Progenitor cell of endocrine pancreas (in vitro differentiated cells): ENCODE measurements at regions not wholly inside any gene's neighbourhood (a gene's known extent, or its start where the extent isn't known, plus 50 kb on each side); places are given as distances from the start of the nearest gene placed in this dataset.

Source experiments
- DNase-seq: peaks from one replicate; pipeline ENCODE4 v3.0.0; 2021; ENCODE audit warnings: low spot score; ENCODE audit not compliant: unreplicated experiment
- H3K27ac Mint-ChIP-seq: 2 replicates; pipeline ENCODE4 v1.8.0; 2021; ENCODE audit warnings: mild to moderate bottlenecking, moderate library complexity, mixed read lengths
- H3K27me3 Mint-ChIP-seq: 2 replicates; pipeline ENCODE4 v1.8.0; 2021; ENCODE audit warnings: mixed read lengths
- H3K36me3 Mint-ChIP-seq: 2 replicates; pipeline ENCODE4 v1.8.0; 2022; ENCODE audit warnings: mixed read lengths; ENCODE audit not compliant: insufficient read depth
- H3K4me1 Mint-ChIP-seq: 2 replicates; pipeline ENCODE4 v1.8.0; 2021; ENCODE audit warnings: low read depth, mixed read lengths
- H3K4me3 Mint-ChIP-seq: 2 replicates; pipeline ENCODE4 v1.8.0; 2021; ENCODE audit warnings: low read depth, mild to moderate bottlenecking, moderate library complexity, mixed read lengths
- H3K9me3 Mint-ChIP-seq: 2 replicates; pipeline ENCODE4 v1.8.0; 2021; ENCODE audit warnings: low read depth, mixed read lengths
- TF ChIP-seq, protein P1 (sequence below): fragments of 200-600 bp; sonication (generic); IDR thresholded peaks from one replicate; pipeline ENCODE4 v1.5.0; 2021; ENCODE audit warnings: antibody characterized with exemption, mild to moderate bottlenecking; ENCODE audit not compliant: unreplicated experiment

DNA sequence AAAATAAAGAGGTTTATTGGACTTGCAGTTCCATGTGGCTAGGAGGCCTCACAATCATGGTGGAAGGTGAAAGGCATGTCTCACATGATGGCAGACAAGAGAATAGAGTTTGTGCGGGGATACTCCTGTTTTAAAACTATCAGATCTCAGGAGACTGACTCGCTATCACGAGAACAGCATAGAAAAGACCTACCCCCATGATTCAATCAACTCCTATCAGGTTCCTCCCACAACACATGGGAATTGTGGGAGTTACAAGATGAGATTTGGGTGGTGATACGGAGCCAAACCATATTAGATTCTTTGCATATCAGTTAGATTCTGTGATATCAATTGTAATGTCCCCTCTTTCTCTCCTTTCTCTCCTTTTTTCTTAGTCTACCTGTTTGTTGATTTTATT is 1178.7 kb upstream of the LRRTM1 start:
- Mint-ChIP-seq H3K4me3 (no peak overlapping the region), H3K27me3 (no peaks in the 10 kb centered on the region), H3K9me3 (peaks cover 16% of the 10 kb centered on the region), H3K27ac (no peak overlapping the region), H3K36me3 (no peaks in the 10 kb centered on the region), H3K4me1 (no peaks in the 10 kb centered on the region)
- no peak for DNase-seq
- TF ChIP-seq, protein P1, sequence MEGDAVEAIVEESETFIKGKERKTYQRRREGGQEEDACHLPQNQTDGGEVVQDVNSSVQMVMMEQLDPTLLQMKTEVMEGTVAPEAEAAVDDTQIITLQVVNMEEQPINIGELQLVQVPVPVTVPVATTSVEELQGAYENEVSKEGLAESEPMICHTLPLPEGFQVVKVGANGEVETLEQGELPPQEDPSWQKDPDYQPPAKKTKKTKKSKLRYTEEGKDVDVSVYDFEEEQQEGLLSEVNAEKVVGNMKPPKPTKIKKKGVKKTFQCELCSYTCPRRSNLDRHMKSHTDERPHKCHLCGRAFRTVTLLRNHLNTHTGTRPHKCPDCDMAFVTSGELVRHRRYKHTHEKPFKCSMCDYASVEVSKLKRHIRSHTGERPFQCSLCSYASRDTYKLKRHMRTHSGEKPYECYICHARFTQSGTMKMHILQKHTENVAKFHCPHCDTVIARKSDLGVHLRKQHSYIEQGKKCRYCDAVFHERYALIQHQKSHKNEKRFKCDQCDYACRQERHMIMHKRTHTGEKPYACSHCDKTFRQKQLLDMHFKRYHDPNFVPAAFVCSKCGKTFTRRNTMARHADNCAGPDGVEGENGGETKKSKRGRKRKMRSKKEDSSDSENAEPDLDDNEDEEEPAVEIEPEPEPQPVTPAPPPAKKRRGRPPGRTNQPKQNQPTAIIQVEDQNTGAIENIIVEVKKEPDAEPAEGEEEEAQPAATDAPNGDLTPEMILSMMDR = no peak

DNA sequence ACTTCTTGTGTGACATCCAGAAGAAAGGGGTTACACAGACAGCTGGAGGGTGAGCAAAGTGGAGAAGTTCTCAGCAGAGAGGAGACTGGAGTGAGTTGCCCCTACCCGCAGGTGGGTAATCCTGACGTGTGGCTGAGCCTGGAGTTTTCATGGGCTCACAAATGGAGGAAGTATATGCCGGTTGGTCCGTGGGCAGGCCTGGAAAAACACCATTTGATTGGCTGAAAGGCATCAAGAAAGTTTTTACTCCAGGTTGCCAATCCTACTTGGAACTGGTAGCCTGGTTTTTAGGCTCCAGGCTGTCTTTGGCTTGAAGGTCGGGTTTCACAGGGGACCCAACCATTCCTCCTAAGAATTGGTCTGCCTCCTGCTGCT is 1177.4 kb upstream of the LRRTM1 start:
- TF ChIP-seq, protein P1 = no peak
- H3K9me3 Mint-ChIP-seq = peaks cover 13% of the 10 kb centered on the region
- DNase-seq = no peak
- no peak overlapping the region for H3K27ac Mint-ChIP-seq
- no peaks in the 10 kb centered on the region for H3K4me1 Mint-ChIP-seq
- H3K27me3 Mint-ChIP-seq = no peaks in the 10 kb centered on the region
- no peak overlapping the region for H3K4me3 Mint-ChIP-seq
- no peaks in the 10 kb centered on the region for H3K36me3 Mint-ChIP-seq

DNA sequence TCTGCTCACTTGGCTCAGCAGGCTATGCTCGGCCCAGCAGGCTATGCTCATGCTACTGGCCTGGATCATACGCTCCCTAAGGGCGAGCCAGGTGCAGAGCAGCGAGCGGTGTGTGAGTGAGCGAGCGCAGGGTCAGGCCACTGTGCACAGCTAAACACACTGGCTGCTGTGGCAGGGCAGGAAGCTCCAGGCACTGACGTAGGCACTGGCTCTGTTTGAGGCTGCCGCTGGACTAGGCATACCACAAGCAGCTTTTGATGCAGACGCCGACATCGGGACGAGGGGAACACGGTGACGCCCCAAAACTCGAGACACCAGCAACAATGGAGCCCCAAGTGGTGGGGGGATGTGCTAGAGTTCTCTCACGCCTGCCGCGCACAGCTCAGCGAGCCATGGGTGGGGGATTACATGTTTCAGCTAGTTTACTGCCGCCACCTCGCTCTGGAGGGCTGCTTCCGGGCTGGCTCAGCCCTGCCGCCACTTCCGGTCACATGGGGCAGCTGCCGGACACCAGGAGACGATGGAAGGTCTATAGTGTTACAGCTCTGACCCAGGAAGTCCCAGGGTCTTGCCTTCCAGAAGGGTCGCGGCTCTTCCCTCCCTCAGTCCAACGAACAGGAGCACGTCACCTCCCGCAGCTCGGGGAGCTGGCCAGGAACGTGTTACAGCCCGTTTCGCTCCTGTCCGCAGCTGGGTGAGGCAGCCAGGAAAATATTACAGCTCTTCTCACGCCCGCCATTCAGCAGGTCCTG is 1176.9 kb upstream of the LRRTM1 start:
- Mint-ChIP-seq H3K27ac (no peak overlapping the region), H3K27me3 (no peaks in the 10 kb centered on the region), H3K4me3 (no peak overlapping the region), H3K4me1 (no peaks in the 10 kb centered on the region), H3K36me3 (no peaks in the 10 kb centered on the region), H3K9me3 (peaks cover 12% of the 10 kb centered on the region)
- TF ChIP-seq, protein P1 = no peak
- DNase-seq = no peak

DNA sequence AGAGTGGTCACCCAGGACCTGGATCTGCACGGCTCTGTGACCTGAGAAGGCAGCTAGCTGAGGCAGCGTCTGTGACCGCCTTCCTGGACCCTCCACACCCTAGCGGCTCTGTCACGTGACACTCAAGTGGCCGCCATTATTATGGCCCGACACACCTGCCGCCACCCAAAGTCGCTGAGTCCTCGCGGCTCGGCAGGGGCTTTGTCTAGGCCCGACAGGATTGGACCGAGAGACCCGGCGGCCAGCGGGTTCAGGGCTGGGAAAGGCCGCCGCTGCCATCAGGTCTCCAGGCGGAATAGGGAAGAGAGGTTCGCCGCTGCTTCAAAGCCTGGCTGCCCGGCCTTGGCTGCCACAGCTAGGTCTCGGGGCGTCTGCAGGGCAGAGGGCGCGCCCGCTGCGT is 1162.5 kb upstream of the LRRTM1 start:
- Mint-ChIP-seq H3K4me3 (no peak overlapping the region), H3K9me3 (peaks cover 9% of the 10 kb centered on the region), H3K27me3 (no peaks in the 10 kb centered on the region), H3K4me1 (peaks cover 3% of the 10 kb centered on the region), H3K27ac (no peak overlapping the region), H3K36me3 (no peaks in the 10 kb centered on the region)
- DNase-seq = no peak
- TF ChIP-seq, protein P1 = no peak

DNA sequence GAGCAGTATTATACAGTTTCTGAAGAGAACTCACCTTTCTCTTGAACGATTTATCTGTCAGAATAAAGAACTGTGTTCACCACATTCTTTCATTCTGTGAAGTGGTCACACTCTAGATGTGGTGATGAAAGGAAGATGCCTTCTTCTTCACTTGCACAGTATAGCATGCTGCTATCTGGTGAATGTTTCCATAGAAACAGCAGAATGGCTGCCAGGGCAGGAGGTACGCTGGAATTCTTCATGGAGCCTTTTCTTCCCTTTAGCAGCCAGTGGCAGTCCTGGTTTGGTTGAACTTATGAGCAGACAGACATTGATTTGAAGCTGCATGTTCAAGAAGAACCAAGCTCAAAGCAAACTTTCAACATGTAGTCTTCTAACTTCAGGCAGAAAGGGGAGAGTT is 1157.9 kb upstream of the LRRTM1 start:
- Mint-ChIP-seq H3K27me3 (no peaks in the 10 kb centered on the region), H3K4me3 (no peak overlapping the region), H3K27ac (no peak overlapping the region), H3K9me3 (peaks cover 3% of the 10 kb centered on the region), H3K36me3 (no peaks in the 10 kb centered on the region), H3K4me1 (peaks cover 3% of the 10 kb centered on the region)
- TF ChIP-seq, protein P1 = no peak
- DNase-seq = no peak
